ENCODE measurements at regions not wholly inside any gene's neighbourhood (a gene's known extent, or its start where the extent isn't known, plus 50 kb on each side); places are given as distances from the start of the nearest gene placed in this dataset.
A peak's percentile ranks its signal among the peaks of the same experiment; 100 is the strongest.
"Not testable (repeated sequence)": the region's sequence is repeated elsewhere in the genome, so short reads cannot be mapped to it uniquely, and the experiment has no call there.

GRCh38 chr2:239554766-239555570, 154.1 kb upstream of the HDAC4 start:
- no peak for DNase-seq (ENCODE audit: low read depth in 2 of 2)

GRCh38 chr2:239553376-239554000, 152.7 kb upstream of the HDAC4 start:
- DNase-seq (ENCODE audit: low read depth in 2 of 2) = no peak

GRCh38 chr2:239552213-239552926, 151.6 kb upstream of the HDAC4 start:
- DNase-seq (ENCODE audit: low read depth in 2 of 2) = no peak

- no peak for DNase-seq (ENCODE audit: low read depth in 2 of 2)
Measured at GRCh38 chr2:239551206-239551605, 150.4 kb upstream of the HDAC4 start.

GRCh38 chr2:239550357-239550756, 149.5 kb upstream of the HDAC4 start:
- no peak for DNase-seq (ENCODE audit: low read depth in 2 of 2)

- no peak for DNase-seq (ENCODE audit: low read depth in 2 of 2)
Measured at GRCh38 chr2:239549711-239550255, 149.0 kb upstream of the HDAC4 start.

- DNase-seq (ENCODE audit: low read depth in 2 of 2) = no peak
Measured at GRCh38 chr2:239548965-239549595, 148.3 kb upstream of the HDAC4 start.

GRCh38 chr2:239548451-239548871, 147.6 kb upstream of the HDAC4 start:
- peak; percentile 23 to 29 for DNase-seq (ENCODE audit: low read depth in 2 of 2)

- DNase-seq (ENCODE audit: low read depth in 2 of 2) = not testable (repeated sequence)
Measured at GRCh38 chr2:239547140-239547539, 146.3 kb upstream of the HDAC4 start.

GRCh38 chr2:239546541-239546940, 145.7 kb upstream of the HDAC4 start:
- no peak for DNase-seq (ENCODE audit: low read depth in 2 of 2)

- DNase-seq (ENCODE audit: low read depth in 2 of 2) = no peak
Measured at GRCh38 chr2:239545741-239546392, 145.0 kb upstream of the HDAC4 start.

- peak in 1 of 2 donors; percentile 21 for DNase-seq (ENCODE audit: low read depth in 2 of 2)
Measured at GRCh38 chr2:239544918-239545465, 144.2 kb upstream of the HDAC4 start.

GRCh38 chr2:239544143-239544917, 143.5 kb upstream of the HDAC4 start:
- DNase-seq (ENCODE audit: low read depth in 2 of 2) = no peak

GRCh38 chr2:239543702-239544101, 142.9 kb upstream of the HDAC4 start:
- DNase-seq (ENCODE audit: low read depth in 2 of 2) = no peak

- no peak for DNase-seq (ENCODE audit: low read depth in 2 of 2)
Measured at GRCh38 chr2:239540174-239540573, 139.4 kb upstream of the HDAC4 start.

- no peak for DNase-seq (ENCODE audit: low read depth in 2 of 2)
Measured at GRCh38 chr2:239539776-239540100, 138.9 kb upstream of the HDAC4 start.

- no peak for DNase-seq (ENCODE audit: low read depth in 2 of 2)
Measured at GRCh38 chr2:239539083-239539775, 138.4 kb upstream of the HDAC4 start.

GRCh38 chr2:239538357-239539052, 137.7 kb upstream of the HDAC4 start:
- DNase-seq (ENCODE audit: low read depth in 2 of 2) = no peak
